Astrocyte of the cerebellum (primary cell): ENCODE measurements at regions not wholly inside any gene's neighbourhood (a gene's known extent, or its start where the extent isn't known, plus 50 kb on each side); places are given as distances from the start of the nearest gene placed in this dataset.

Source experiments
- DNase-seq: peaks from one replicate; pipeline ENCODE4 v3.0.0-alpha.2; 2011; ENCODE audit warnings: low read depth
- H3K4me3 ChIP-seq: 2 replicates; pipeline ENCODE4 v1.5.1; 2011; ENCODE audit warnings: mild to moderate bottlenecking, low read depth, low read length, moderate library complexity
- in situ Hi-C: cut with HindIII; loops from 2 replicates; pipeline ENCODE4 v1.10.0; 2017; ENCODE audit warnings: low sequenced_read_pairs
- TF ChIP-seq, protein P1 (sequence below): IDR thresholded peaks from 2 replicates; pipeline ENCODE4 v1.5.1; 2012; ENCODE audit warnings: low read length, low read depth, moderate library complexity, mild to moderate bottlenecking; ENCODE audit errors: missing control alignments

DNA sequence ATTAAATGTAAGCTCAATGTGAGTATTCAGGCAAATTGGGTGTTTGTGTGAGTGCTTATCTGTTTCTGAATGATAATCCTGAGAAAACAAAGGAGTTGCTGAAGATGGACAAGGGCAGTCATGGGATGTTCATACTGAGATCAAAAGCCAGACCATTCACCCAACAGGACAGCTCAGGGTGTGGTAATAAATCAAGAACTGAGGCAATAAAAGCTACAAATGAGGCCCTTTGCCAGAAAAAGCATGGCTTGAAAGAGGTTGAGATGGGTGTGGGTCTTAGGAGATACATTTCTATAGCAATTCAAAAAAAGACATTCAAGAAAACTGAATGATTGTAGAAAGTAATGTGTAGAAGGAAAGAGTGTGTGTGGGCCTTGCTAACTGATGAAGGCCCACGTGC is 425.8 kb upstream of the BOD1L1 start:
- in situ Hi-C loops: no loop called here

DNA sequence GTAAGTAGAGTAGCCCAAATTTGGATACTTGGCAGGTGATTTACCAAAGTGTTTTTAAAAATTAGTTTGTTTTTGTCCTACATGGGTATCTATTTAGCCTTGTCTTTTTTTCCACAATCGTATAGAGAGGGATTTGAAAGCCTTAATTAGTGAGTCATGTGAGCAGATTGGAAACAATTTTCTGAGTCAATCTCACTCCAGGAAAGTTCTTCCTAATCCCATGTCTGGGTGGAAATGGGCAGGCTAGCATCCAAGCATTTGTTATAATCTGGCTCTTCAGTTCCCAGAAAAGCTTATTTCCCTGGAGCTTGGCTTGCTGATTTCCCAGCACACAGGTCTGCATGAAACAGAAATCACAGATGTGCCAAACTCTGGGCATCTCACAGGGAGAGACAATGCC is 426.9 kb upstream of the BOD1L1 start:
- in situ Hi-C loops: no loop called here
- DNase-seq: no peak
- no peak overlapping the region for H3K4me3 ChIP-seq
- TF ChIP-seq, protein P1, sequence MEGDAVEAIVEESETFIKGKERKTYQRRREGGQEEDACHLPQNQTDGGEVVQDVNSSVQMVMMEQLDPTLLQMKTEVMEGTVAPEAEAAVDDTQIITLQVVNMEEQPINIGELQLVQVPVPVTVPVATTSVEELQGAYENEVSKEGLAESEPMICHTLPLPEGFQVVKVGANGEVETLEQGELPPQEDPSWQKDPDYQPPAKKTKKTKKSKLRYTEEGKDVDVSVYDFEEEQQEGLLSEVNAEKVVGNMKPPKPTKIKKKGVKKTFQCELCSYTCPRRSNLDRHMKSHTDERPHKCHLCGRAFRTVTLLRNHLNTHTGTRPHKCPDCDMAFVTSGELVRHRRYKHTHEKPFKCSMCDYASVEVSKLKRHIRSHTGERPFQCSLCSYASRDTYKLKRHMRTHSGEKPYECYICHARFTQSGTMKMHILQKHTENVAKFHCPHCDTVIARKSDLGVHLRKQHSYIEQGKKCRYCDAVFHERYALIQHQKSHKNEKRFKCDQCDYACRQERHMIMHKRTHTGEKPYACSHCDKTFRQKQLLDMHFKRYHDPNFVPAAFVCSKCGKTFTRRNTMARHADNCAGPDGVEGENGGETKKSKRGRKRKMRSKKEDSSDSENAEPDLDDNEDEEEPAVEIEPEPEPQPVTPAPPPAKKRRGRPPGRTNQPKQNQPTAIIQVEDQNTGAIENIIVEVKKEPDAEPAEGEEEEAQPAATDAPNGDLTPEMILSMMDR: no peak

More for the DNA sequence above, 425.8 kb upstream of the BOD1L1 start:
- TF ChIP-seq, protein P1: no peak
- no peak for DNase-seq
- H3K4me3 ChIP-seq: no peak overlapping the region

DNA sequence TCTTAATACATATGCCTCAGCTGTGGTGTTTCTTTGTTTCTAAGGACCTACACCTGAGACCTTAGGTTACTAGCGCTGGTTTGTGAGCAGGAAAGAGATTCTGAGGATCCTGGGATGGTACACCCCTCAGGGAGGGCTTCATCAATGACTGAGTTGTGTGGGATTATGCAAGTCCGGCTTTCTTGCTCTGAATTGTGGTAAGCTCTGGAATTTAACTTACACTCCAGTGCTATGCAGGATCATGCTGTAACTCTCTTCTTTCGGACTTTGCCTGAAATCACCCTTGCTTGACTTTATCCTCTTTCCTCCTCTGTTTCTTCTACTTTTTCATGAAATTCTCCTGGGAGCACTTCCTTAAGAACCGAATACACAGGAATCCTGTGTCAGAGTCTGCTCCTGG is 431.5 kb upstream of the BOD1L1 start:
- DNase-seq: no peak
- TF ChIP-seq, protein P1: no peak
- in situ Hi-C loops: no loop called here
- H3K4me3 ChIP-seq: no peak overlapping the region

DNA sequence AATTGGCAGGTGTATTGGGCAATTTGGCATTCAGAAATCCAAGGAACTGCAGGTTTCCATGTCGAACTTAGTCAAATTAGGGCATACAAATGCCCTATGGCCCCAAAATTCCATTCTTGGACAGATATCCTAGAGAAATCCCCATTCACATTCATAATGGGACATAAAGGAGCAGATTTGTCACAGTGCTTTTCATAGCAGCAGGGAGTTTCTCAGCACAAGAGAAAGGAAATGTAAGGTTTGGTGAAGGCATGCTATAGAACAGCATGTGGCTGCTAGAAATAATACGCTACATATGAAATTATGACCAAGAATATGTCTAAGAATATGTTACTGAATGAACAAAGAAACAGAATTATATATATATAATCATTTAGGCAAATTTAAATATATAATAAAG is 437.5 kb upstream of the BOD1L1 start:
- no peak overlapping the region for H3K4me3 ChIP-seq
- TF ChIP-seq, protein P1: no peak
- DNase-seq: no peak
- in situ Hi-C loops: no loop called here

DNA sequence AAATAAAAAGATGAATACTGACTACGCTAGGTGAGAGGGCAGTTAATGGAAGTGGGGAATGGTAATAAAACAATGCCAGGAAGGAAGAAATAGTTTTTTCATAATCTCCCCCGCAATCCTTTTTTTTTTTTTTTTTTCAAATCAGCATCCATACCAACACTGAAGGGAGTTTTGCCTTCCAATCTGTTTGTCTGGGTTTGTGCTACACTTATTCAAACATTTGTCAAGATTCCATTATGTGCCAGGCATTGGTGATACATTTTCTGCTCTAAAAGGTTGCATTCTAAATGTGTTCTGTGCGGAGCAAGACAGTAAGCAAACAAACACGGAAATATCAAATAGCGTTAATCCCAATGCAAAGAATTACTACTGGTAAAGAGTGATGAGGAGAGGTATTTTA is 437.9 kb upstream of the BOD1L1 start:
- TF ChIP-seq, protein P1: no peak
- DNase-seq: no peak
- in situ Hi-C loops: no loop called here
- no peak overlapping the region for H3K4me3 ChIP-seq

DNA sequence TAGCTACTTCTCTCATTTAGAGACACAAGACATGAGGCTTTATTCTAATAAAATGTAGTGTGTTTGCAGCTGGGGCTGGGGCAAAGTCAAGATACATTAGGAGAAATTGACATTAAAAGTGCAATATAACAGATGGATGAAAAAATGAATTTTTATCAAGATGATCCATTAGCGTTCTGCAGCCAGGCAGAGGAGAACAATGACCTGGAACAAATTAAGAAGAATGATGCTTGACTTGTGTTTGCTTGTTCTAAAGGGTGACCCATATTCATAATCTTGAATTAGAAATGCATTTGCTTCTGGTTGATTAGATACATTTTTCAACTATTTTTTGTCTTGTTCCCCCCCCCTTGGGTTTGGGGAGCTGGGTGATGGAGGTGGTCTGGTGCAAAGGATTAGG is 439.5 kb upstream of the BOD1L1 start:
- H3K4me3 ChIP-seq: no peak overlapping the region
- in situ Hi-C loops: no loop called here
- DNase-seq: no peak
- TF ChIP-seq, protein P1: no peak

DNA sequence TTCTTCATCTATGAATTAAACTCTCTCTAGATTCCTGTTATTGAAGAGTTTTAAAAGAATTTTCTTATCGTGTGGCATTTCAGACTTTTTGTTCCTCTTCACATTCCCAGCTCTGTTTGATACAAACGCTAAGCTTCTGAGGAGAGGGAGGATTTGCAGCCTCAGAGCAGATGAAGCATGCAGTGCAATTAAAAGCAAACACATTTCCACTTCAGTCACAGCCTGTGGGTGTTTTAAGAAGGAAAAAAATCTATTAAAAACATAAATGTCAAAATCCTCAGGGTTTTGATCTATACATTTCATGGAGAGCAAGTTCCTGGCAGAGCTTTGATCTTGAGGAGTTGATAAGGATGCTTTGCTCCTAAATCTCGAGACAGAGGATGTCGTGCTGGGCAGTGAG is 442.4 kb upstream of the BOD1L1 start:
- in situ Hi-C loops: no loop called here
- DNase-seq: no peak
- H3K4me3 ChIP-seq: no peak overlapping the region
- TF ChIP-seq, protein P1: no peak
